Naive thymus-derived CD4-positive, alpha-beta T cell (primary cell): ENCODE measurements at regions not wholly inside any gene's neighbourhood (a gene's known extent, or its start where the extent isn't known, plus 50 kb on each side); places are given as distances from the start of the nearest gene placed in this dataset.
"Not testable (repeated sequence)": the region's sequence is repeated elsewhere in the genome, so short reads cannot be mapped to it uniquely, and the experiment has no call there.

Experiments used
- ATAC-seq: fragments of 150-1000 bp; cut with Tn5 transposase; 2 replicates; pipeline ENCODE4 v1.10.0; 2021; ENCODE audit warnings: mild to moderate bottlenecking, moderate library complexity
- CTCF ChIA-PET: fragments of 350-600 bp; sonication (Branson Sonifier 250); formaldehyde crosslinking; loops from one replicate; lab custom pipeline; 2021; ENCODE audit warnings: antibody characterized with exemption; lab: Charles Lee
- POLR2A ChIA-PET: fragments of 350-600 bp; sonication (Branson Sonifier 250); formaldehyde crosslinking; loops from one replicate; lab custom pipeline; 2021; ENCODE audit warnings: antibody characterized with exemption, inconsistent platforms; lab: Charles Lee
- DNase-seq, 9 donors: peaks; one replicate each; pipeline versions ENCODE4 v3.0.0 to v3.0.0-alpha.2; 2020 to 2022; ENCODE audit warnings: mixed read lengths in 1 of 9
- H3K27ac ChIP-seq: one replicate; pipeline ENCODE4 v1.7.0; 2013; ENCODE audit warnings: mild to moderate bottlenecking, low read depth, low read length, moderate library complexity
- H3K27me3 ChIP-seq, 2 donors: one replicate each; pipeline ENCODE4 v1.7.0; 2013; ENCODE audit warnings: low read length in 2 of 2, mild to moderate bottlenecking in 2 of 2, moderate library complexity in 2 of 2; ENCODE audit not compliant: control insufficient read depth in 2 of 2, insufficient read depth in 2 of 2
- H3K36me3 ChIP-seq, 3 experiments: 1 replicate in 2 of 3; 2 replicates in 1 of 3; pipeline ENCODE4 v1.7.0; 2013; ENCODE audit warnings: low read length in 3 of 3, mild to moderate bottlenecking in 3 of 3, moderate library complexity in 1 of 3; ENCODE audit not compliant: insufficient read depth in 3 of 3, control insufficient read depth in 2 of 3
- H3K4me1 ChIP-seq, 2 donors: one replicate each; pipeline ENCODE4 v1.7.0; 2013; ENCODE audit warnings: low read length in 2 of 2, mild to moderate bottlenecking in 2 of 2, moderate library complexity in 1 of 2; ENCODE audit not compliant: control insufficient read depth in 2 of 2, insufficient read depth in 2 of 2
- H3K4me3 ChIP-seq: 2 replicates; pipeline ENCODE4 v1.7.0; 2013; ENCODE audit warnings: mild to moderate bottlenecking, low read length
- H3K9me3 ChIP-seq, 3 experiments: 1 replicate in 2 of 3; 2 replicates in 1 of 3; pipeline ENCODE4 v1.7.0; 2013; ENCODE audit warnings: low read length in 3 of 3; ENCODE audit not compliant: control insufficient read depth in 2 of 3
- H3K27ac Mint-ChIP-seq, 9 donors: one replicate each; pipeline ENCODE4 v1.8.0; 2020 to 2022; ENCODE audit warnings: mixed read lengths in 9 of 9, mild to moderate bottlenecking in 8 of 9, moderate library complexity in 5 of 9, inconsistent platforms in 2 of 9
- H3K27me3 Mint-ChIP-seq, 5 donors: one replicate each; pipeline ENCODE4 v1.8.0; 2021 to 2022; ENCODE audit warnings: mixed read lengths in 5 of 5, mild to moderate bottlenecking in 1 of 5
- H3K36me3 Mint-ChIP-seq, 5 donors: one replicate each; pipeline ENCODE4 v1.8.0; 2020 to 2022; ENCODE audit warnings: mixed read lengths in 5 of 5, mild to moderate bottlenecking in 3 of 5, inconsistent platforms in 1 of 5
- H3K4me1 Mint-ChIP-seq, 7 donors: one replicate each; pipeline ENCODE4 v1.8.0; 2020 to 2022; ENCODE audit warnings: mixed read lengths in 7 of 7, mild to moderate bottlenecking in 3 of 7, inconsistent platforms in 1 of 7
- H3K4me3 Mint-ChIP-seq, 10 donors: one replicate each; pipeline ENCODE4 v1.8.0; 2020 to 2022; ENCODE audit warnings: mild to moderate bottlenecking in 10 of 10, mixed read lengths in 10 of 10, moderate library complexity in 6 of 10, inconsistent platforms in 2 of 10
- H3K9me3 Mint-ChIP-seq, 11 donors: one replicate each; pipeline ENCODE4 v1.8.0; 2020 to 2022; ENCODE audit warnings: mixed read lengths in 11 of 11, mild to moderate bottlenecking in 4 of 11, inconsistent platforms in 1 of 11, moderate library complexity in 1 of 11
- intact Hi-C, 2 donors: fragments of 100-400 bp; cut with micrococcal nuclease; formaldehyde crosslinking; loops; one replicate each; pipeline ENCODE4 v1.15.1; 2023

DNA sequence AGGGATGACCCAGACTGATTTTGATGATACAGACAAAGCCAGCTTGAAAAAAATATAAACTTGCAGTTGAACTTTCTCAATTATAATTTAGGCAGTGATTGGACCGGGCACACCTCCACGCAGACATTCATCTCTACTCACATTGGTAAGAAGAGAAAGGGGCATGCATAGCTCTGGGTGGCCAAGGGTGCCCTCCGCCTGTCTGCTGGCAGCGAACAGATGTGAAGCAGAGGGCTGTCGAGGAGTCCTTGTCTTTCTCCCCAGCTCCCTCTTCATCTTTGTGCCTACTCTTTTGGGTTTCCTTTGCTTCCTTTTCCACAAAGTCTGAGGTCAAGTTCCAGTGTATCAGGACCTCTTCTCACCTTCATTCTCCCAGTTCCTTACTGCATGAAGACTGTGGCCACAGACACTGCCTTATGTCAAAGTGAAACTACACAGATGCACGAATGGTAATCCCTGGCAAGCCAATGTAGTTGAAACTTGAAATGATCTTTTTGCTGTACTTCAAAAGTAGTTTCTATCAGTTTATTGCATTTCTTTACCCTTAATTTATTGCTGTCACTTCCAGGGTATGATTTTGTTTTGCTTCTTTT lies 343.7 kb upstream of the SOX9 start:
- intact Hi-C loops = no loop called here
- no peaks in the 10 kb centered on the region for H3K4me1 ChIP-seq
- peaks cover 0 to 19% (median 5%) of the 10 kb centered on the region in 11 donors for H3K9me3 Mint-ChIP-seq
- no peak overlapping the region for H3K27ac ChIP-seq
- DNase-seq (no peak), ATAC-seq (no peak)
- H3K4me3 Mint-ChIP-seq = no peak overlapping the region
- H3K27me3 ChIP-seq = no peaks in the 10 kb centered on the region
- POLR2A ChIA-PET = no interaction called here
- no peaks in the 10 kb centered on the region for H3K9me3 ChIP-seq
- no peak overlapping the region for H3K4me3 ChIP-seq
- CTCF ChIA-PET = no interaction called here
- H3K27me3 Mint-ChIP-seq = no peaks in the 10 kb centered on the region
- H3K27ac Mint-ChIP-seq = no peak overlapping the region
- no peaks in the 10 kb centered on the region for H3K36me3 Mint-ChIP-seq
- H3K4me1 Mint-ChIP-seq = no peaks in the 10 kb centered on the region
- H3K36me3 ChIP-seq = no peaks in the 10 kb centered on the region

DNA sequence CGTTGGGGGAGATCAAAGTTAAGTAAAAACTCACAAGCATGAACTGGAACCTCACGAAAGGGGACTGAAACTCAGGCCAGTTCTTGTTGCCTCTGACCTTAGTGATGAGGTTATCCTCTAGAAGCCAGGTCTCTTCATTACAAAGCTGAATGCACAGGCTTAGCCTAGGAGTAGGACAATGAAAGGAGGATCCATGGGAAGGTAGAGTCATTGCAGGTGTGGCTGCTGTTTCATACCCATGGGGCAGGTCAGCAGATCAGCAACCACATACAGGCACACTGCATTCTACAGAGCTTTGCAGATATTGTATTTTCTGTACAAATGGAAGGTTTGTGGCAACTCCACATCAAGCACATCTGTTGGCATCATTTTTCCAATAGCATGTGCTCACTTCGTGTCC lies 341.3 kb upstream of the SOX9 start:
- Mint-ChIP-seq H3K4me1 (no peaks in the 10 kb centered on the region), H3K27me3 (no peaks in the 10 kb centered on the region), H3K27ac (no peak overlapping the region), H3K9me3 (peaks cover 0 to 13% (median 1%) of the 10 kb centered on the region in 11 donors), H3K4me3 (no peak overlapping the region), H3K36me3 (no peaks in the 10 kb centered on the region)
- ATAC-seq (no peak), DNase-seq (no peak)
- Histone ChIP-seq H3K27ac (no peak overlapping the region), H3K4me1 (no peaks in the 10 kb centered on the region), H3K4me3 (no peak overlapping the region), H3K36me3 (no peaks in the 10 kb centered on the region), H3K9me3 (no peaks in the 10 kb centered on the region), H3K27me3 (no peaks in the 10 kb centered on the region)
- intact Hi-C loops = no loop called here
- POLR2A ChIA-PET = no interaction called here
- CTCF ChIA-PET = no interaction called here

DNA sequence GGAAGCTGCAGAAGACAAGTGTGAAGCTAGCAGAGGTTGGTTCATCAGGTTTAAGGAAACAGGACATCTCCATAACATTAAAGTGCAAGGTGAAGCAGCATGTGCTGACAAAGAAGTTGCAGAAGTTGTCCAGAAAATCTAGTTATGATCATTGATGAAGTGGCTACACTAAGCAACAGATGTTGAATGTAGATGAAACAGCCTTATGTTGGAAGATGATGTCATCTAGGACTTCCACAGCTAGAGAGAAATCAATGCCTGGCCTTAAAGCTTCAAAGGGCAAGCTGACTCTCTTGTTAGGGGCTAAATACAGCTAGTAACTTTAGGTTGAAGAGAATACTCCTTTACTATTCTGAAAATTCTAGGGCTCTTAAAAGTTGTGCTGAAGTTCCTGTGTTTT lies 340.2 kb upstream of the SOX9 start:
- no peak for ATAC-seq
- H3K36me3 Mint-ChIP-seq = no peaks in the 10 kb centered on the region
- H3K27me3 Mint-ChIP-seq = no peaks in the 10 kb centered on the region
- no peak overlapping the region for H3K4me3 Mint-ChIP-seq
- H3K4me1 Mint-ChIP-seq = no peaks in the 10 kb centered on the region
- H3K9me3 Mint-ChIP-seq = peaks cover 3 to 13% (median 5%) of the 10 kb centered on the region in 11 donors
- H3K27ac Mint-ChIP-seq = no peak overlapping the region
- no peak overlapping the region for H3K4me3 ChIP-seq
- no peak overlapping the region for H3K27ac ChIP-seq
- intact Hi-C loops = no loop called here
- no peaks in the 10 kb centered on the region for H3K36me3 ChIP-seq
- no peaks in the 10 kb centered on the region for H3K27me3 ChIP-seq
- DNase-seq = no peak
- ChIA-PET POLR2A (no interaction called here), CTCF (no interaction called here)
- H3K9me3 ChIP-seq = no peaks in the 10 kb centered on the region
- H3K4me1 ChIP-seq = no peaks in the 10 kb centered on the region

DNA sequence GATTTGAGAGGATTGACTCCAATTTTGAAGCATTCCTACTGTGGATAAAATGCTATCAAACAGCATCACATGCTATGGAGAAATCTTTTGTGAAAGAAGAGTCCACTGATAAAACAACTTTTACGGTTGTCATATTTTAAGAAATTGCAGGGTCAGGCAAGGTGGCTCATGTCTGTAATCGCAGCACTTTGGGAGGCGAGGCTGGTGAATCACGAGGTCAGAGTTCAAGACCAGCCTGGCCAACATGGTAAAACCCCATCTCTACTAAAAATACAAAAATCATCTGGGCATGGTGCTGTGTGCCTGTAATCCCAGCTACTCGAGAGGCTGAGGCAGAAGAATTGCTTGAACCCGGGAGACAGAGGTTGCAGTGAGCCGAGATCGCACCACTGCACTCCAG lies 338.8 kb upstream of the SOX9 start:
- H3K36me3 ChIP-seq, H3K36me3 Mint-ChIP-seq, DNase-seq, ATAC-seq, H3K27me3 Mint-ChIP-seq, H3K4me3 ChIP-seq, intact Hi-C loops, H3K4me3 Mint-ChIP-seq, H3K9me3 ChIP-seq, POLR2A ChIA-PET, H3K27ac ChIP-seq, H3K4me1 ChIP-seq, H3K4me1 Mint-ChIP-seq, H3K27ac Mint-ChIP-seq, H3K27me3 ChIP-seq, CTCF ChIA-PET: not testable (repeated sequence)
- H3K9me3 Mint-ChIP-seq = peaks cover 3 to 14% (median 6%) of the 10 kb centered on the region in 11 donors

DNA sequence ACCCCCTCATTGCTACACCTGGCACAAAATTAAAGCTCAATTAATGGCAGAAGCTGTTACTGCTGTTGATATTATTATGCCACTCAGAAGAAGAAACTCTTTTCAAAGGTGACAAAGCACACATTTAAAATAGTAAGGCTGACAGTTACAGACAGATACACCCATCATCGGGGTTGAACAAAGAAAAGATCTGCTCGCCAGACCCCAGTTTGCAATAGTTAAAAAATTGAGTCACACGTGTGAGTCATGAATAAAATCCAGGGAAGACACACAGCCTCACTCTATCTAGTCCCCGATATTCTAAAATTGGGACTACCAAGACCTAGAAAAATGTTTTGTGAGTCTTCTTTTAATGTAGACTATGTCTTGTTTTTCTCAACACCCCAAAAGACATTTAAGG lies 330.0 kb upstream of the SOX9 start:
- Histone ChIP-seq H3K9me3 (no peaks in the 10 kb centered on the region), H3K36me3 (no peaks in the 10 kb centered on the region), H3K27me3 (no peaks in the 10 kb centered on the region), H3K4me1 (no peaks in the 10 kb centered on the region), H3K4me3 (no peak overlapping the region), H3K27ac (no peak overlapping the region)
- Mint-ChIP-seq H3K9me3 (peaks cover 0 to 14% (median 8%) of the 10 kb centered on the region in 11 donors), H3K4me1 (no peaks in the 10 kb centered on the region), H3K27me3 (no peaks in the 10 kb centered on the region), H3K27ac (no peak overlapping the region), H3K36me3 (no peaks in the 10 kb centered on the region), H3K4me3 (no peak overlapping the region)
- POLR2A ChIA-PET = no interaction called here
- DNase-seq = no peak
- CTCF ChIA-PET = interaction anchor here (0.5 kb wide), 1 partner anchor 30 kb away, joined by 4 read pairs; no protein-coding TSS in a partner anchor
- no peak for ATAC-seq
- intact Hi-C loops = no loop called here

DNA sequence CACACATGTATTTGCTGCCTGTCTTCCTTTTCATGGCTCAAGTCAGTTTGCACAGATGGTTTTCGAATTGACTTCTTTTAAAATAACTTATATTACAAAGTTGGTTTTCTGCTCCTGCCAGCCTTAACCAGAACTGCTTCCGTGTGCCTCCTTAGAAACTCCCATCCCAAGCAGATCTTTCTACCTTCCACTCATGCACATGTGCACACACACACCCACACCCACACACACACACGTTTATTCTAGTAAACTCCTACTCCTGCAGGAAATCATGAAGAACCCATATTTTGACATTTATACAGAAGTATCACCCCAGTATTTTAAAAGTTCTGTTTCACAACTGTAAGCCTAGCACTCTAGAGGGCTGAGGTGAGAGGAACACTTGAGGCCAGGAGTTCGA lies 329.5 kb upstream of the SOX9 start:
- ChIA-PET POLR2A (no interaction called here), CTCF (no interaction called here)
- Mint-ChIP-seq H3K27ac (no peak overlapping the region), H3K27me3 (no peaks in the 10 kb centered on the region), H3K36me3 (no peaks in the 10 kb centered on the region), H3K9me3 (peaks cover 0 to 14% (median 9%) of the 10 kb centered on the region in 11 donors), H3K4me3 (no peak overlapping the region), H3K4me1 (no peaks in the 10 kb centered on the region)
- H3K27ac ChIP-seq = no peak overlapping the region
- H3K36me3 ChIP-seq = no peaks in the 10 kb centered on the region
- no peaks in the 10 kb centered on the region for H3K4me1 ChIP-seq
- no peaks in the 10 kb centered on the region for H3K9me3 ChIP-seq
- no peak overlapping the region for H3K4me3 ChIP-seq
- DNase-seq (no peak), ATAC-seq (no peak)
- intact Hi-C loops = no loop called here
- H3K27me3 ChIP-seq = no peaks in the 10 kb centered on the region

DNA sequence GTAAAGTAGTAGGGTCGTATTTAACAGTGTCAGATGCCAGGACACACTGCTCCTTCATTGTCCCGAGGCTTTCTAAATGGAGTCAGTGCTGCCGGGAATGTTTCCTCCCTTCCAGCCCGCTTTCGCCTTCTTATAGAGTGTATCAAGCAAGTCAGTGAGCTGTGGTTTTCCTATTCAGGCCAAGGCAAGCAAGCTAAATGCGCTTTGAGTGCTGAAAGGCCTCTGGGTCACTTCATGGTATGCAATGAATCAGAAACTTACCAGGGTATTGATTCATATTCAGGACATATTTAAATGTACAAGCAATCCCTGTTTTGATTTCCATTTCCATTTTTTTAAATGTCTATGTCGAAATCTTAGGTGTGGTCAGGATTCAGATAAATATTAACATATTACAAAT lies 327.9 kb upstream of the SOX9 start:
- POLR2A ChIA-PET = no interaction called here
- H3K9me3 Mint-ChIP-seq = peaks cover 0 to 14% (median 5%) of the 10 kb centered on the region in 11 donors

More for the DNA sequence above, 327.9 kb upstream of the SOX9 start:
- Mint-ChIP-seq H3K4me3 (no peak overlapping the region), H3K27me3 (no peaks in the 10 kb centered on the region), H3K27ac (no peak overlapping the region), H3K4me1 (no peaks in the 10 kb centered on the region), H3K36me3 (no peaks in the 10 kb centered on the region)
- CTCF ChIA-PET = no interaction called here
- Histone ChIP-seq H3K27me3 (no peaks in the 10 kb centered on the region), H3K9me3 (no peaks in the 10 kb centered on the region), H3K27ac (no peak overlapping the region), H3K36me3 (no peaks in the 10 kb centered on the region), H3K4me3 (no peak overlapping the region), H3K4me1 (no peaks in the 10 kb centered on the region)
- DNase-seq = no peak
- intact Hi-C loops = no loop called here
- no peak for ATAC-seq
